NCI-H1105 (cell line): ENCODE measurements at regions not wholly inside any gene's neighbourhood (a gene's known extent, or its start where the extent isn't known, plus 50 kb on each side); places are given as distances from the start of the nearest gene placed in this dataset.
"Not testable (repeated sequence)": the region's sequence is repeated elsewhere in the genome, so short reads cannot be mapped to it uniquely, and the experiment has no call there.

Source experiments
- DNase-seq: peaks from one replicate; lab custom pipeline; 2025; lab: John Stamatoyannopoulos, UW

DNA sequence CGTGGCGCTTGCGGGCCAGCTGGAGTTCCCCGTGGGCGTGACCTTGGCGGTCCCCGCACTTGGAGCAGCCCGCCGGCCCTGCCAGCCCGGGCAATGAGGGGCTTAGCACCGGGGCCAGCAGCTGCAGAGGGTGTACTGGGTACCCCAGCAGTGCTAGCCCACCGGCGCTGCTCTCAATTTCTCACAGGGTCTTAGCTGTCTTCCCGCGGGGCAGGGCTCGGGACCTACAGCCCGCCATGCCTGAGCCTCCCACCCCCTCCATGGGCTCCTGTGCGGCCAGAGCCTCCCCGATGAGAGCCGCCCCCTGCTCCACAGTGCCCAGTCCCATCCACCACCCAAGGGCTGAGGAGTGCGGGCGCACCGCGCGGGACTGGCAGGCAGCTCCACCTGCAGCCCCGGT lies 94.0 kb upstream of the NIPBL start:
- DNase-seq = not testable (repeated sequence)

DNA sequence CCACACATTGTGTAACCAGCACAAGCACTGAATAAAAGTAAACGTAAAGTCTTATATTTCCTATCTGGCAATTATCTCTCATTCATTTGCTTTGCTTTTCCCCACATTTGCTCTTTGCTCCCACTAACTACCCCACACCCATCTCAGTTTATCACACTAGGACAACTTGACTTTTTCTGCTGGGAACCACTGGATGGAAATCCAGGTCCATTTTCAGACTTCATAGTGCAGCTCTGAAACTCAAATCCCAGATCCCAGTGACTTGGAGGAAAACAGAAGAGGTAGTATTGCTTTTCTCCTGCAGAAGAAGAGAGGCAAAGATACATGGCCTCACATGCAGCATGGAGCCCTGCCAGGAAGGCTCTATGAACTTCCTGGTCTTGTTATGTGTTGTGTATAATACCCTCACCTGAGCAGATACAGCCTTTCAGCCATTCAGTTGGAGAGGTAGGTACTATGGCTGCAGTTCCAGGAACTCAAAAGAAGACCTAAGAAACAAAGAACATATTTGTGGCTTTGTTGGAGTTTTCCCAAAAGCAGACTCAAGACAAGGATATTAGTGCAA lies 90.0 kb upstream of the NIPBL start:
- DNase-seq = no peak

DNA sequence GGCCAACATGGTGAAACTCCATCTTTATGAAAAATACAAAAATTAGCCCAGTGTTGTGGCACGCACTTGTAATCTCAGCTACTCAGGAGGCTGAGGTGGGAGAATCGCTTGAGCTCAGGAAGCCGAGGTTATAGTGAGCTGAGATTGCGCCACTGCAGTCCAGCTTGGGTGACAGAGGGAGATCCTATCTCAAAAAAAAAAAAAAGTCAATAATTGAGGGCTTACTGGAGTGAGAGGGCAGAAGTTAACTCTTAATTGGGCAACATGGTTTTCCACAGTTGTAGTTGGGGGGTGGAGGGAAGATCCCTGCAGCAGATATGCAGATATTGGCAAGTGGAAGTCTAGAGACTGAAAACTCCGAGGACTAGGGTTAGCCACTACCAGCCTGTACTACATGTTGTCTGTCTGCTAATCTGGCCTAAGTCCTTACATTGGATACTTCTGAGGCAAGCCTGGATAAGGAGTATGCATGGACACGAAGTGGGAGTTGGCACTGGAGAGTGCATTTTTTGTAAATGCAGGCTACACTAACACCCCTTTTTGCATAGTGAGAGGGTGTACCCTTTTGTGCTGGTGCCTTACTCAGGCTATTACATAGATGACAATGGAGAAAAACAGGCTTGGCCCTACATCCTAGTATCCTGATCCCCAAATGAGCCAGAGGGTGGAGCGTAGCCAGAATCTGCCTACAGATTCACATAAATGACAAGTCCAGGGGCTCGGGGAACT lies 89.0 kb upstream of the NIPBL start:
- DNase-seq = no peak

DNA sequence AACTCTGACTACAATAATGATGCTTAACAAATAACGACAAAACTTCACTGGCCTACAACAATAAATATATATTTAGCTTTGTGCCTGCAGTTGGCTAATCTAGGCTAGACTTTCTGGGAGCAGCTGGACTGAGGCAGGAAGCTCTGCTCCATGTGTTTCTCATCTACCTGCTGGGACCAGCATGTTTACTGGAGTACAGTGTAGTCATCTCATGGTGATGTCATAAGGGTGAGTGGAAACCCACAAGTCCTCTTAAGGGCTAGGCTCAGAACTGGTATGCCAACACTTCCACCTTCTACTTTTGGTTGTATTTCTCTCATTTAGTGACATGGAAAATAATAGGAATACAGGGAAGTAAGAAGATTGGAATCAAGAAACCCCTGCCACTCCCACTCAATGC lies 85.7 kb upstream of the NIPBL start:
- no peak for DNase-seq

DNA sequence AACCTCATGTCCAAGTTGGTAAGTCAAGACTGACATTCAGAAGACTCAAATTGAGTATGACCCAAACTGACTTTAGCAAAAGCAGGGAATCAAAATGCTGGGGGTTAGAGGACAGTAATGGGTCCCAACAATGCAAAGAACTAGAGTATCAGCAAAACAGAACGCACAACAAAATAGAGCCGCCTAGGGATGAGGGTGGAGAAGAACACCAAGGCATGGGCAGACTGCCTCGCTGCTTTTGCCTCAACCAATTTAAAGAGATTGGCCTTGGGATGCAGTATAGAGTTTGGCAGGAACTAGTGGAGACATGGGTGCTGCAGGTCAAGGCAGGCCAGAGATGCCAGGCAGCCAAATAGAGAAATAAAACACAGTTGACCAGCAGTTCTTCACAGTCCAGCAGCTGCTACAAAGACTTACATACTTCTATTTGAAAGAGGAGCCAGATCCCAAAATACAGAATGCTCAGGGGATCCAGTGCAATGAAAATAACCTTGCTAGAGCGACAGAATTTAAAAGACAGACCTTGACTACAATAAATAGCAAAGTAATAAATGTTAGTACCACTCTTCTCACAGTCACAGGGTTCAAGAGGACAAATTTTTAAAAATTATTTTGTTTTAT lies 83.9 kb upstream of the NIPBL start:
- DNase-seq = no peak

DNA sequence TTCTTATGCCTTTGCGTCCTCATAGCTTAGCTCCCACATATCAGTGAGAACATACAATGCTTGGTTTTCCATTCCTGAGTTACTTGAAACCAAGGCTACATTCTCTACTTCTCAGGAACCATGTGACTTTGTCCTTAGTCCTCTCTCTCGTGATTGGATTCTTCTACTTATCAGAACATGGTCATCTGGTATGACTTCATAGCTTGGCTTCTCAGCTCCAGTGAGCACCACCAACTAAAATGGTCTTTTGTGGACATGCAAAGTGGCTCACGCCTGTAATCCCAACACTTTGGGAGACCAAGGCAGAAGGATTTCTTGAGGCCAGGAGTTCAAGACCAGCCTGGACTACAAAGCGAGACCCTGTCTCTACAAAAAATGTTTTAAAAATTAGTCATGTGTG lies 81.2 kb upstream of the NIPBL start:
- DNase-seq = no peak

DNA sequence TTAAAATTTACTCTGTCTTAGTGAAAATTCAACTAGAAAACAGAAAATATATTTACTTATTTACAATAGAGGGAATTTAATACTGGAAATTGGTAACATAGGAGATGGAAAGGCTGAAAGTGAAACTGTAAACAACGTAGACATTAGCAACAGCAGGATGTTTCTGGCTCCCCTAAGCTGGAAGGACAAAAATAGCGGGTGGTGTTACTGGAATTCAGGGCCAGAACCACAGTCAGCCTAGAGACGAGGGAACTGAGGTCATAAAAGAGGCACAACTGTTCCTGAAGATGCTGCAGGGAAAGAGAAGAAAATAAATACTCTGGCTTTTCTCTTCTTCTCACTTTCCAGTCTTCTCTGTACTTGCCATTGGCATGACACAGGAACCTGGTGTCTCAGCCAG lies 80.4 kb upstream of the NIPBL start:
- DNase-seq = no peak

DNA sequence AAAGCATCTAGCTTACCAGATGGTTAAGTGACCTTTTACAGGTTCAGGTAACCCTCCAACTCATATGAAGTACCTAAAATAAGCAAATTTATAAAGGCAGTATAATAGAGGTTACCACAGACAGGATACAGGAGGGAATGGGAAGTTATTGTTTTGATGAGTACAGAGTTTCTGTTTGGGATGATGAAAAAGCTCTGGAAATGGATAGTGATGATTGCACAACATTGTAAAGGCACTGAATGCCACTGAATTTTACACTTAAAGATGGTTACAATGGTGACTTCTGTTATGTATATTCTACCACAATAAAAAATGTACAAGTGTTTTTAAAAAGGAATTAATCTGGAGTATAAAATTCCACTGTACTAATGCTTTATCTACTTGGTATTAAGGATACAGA lies 75.0 kb upstream of the NIPBL start:
- no peak for DNase-seq

DNA sequence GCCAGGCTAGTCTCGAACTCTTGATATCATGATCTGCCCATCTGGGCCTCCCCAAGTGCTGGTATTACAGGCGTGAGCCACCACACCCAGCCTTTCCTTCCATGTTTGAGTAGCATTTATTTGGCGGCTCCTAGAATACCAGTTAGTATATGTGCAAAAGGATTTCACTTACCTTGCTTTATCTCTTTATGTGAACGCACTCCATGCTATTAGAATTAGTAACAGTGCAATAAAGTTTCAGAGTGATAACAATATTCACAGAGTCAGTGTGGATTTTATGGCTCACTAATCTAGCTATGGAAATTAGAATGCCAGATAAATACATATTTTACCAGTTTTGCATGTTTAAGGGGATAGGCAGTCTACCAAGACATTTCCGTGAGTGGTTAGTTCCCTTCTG lies 74.4 kb upstream of the NIPBL start:
- no peak for DNase-seq

DNA sequence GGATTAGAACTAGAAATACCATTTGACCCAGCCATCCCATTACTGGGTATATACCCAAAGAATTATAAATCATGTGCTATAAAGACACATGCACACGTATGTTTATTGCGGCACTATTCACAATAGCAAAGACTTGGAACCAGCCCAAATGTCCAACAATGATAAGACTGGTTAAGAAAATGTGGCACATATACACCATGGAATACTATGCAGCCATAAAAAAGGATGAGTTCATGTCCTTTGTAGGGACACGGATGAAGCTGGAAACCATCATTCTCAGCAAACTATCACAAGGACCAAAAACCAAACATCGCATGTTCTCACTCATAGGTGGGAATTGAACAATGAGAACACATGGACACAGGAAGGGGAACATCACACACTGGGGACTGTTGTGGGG lies 63.3 kb upstream of the NIPBL start:
- DNase-seq = not testable (repeated sequence)

DNA sequence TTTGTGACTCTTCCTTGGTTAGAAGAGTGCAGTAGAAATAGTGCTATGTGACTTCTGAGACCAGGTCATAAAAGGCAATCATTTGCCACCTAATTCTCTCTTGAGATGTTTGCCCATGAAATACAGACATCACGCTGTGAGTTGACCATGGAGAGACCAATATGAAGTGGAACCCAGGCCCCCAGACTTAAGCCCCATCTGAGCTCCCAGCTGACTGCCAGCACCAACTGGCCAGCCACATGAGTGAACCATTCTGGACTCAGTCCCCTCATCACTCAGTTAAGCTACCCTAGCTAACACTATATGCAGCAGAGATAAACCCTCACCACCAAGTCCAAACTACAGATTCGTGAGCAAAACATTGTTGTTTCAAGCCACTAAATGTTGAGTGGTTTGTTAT lies 60.7 kb upstream of the NIPBL start:
- no peak for DNase-seq

DNA sequence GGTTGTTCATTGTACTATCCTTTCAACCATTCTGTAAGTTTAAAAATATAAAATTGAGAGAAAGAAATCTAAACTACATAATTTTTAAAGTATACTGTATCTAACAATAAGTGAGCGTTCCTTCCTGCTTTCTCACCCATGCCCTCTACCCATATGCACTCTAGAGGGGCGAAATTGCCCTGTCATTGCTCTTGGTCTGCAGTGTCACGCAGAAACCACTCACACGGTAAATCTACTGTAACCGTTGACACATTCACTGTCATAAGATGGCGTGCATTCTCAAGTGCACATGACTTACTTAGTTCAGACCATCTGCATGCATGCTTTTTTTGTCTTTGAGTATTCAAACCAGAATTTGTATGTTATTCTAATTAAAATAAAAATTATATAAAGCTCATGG lies 55.7 kb upstream of the NIPBL start:
- no peak for DNase-seq

DNA sequence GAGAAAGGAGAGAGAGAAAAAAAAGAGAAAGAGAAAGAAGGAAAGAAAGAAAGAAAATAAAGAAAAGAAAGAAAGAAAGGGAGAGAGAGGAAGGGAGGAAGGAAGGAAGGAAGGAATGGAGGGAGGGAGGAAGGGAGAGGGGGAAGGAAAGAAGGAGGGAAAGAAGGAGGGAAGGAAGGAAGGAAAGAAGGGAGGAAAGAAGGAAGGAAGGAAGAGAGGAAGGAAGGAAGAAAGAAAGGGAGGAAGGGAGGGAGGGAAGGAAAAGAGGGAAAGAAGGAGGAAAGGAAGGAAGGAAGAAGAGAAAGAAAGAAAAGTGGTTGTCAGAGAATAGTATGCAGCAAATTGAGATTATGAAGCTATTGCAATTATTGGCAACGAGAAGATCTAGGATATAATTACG lies 49.9 kb upstream of the NIPBL start:
- DNase-seq = no peak
